Nephron progenitor cell (in vitro differentiated cells): ENCODE measurements at regions not wholly inside any gene's neighbourhood (a gene's known extent, or its start where the extent isn't known, plus 50 kb on each side); places are given as distances from the start of the nearest gene placed in this dataset.
A peak's percentile ranks its signal among the peaks of the same experiment; 100 is the strongest.

ENCODE experiments used
- DNase-seq: peaks from one replicate; pipeline ENCODE4 v3.0.0; 2021
- H3K27ac Mint-ChIP-seq: 2 replicates; pipeline ENCODE4 v1.8.0; 2021; ENCODE audit warnings: mild to moderate bottlenecking, moderate library complexity, mixed read lengths
- H3K27me3 Mint-ChIP-seq: 2 replicates; pipeline ENCODE4 v1.8.0; 2021; ENCODE audit warnings: mild to moderate bottlenecking, low read depth, mixed read lengths; ENCODE audit not compliant: poor library complexity
- H3K36me3 Mint-ChIP-seq: 2 replicates; pipeline ENCODE4 v1.8.0; 2021; ENCODE audit warnings: low read depth, mixed read lengths
- H3K4me1 Mint-ChIP-seq: 2 replicates; pipeline ENCODE4 v1.8.0; 2021; ENCODE audit warnings: mixed read lengths
- H3K4me3 Mint-ChIP-seq: 2 replicates; pipeline ENCODE4 v1.8.0; 2021; ENCODE audit warnings: mild to moderate bottlenecking, moderate library complexity, mixed read lengths
- H3K9me3 Mint-ChIP-seq: 2 replicates; pipeline ENCODE4 v1.8.0; 2021; ENCODE audit warnings: mild to moderate bottlenecking, moderate library complexity, mixed read lengths
- CTCF ChIP-seq: fragments of 200-600 bp; sonication (generic); IDR thresholded peaks from 2 replicates; pipeline ENCODE4 v1.5.0; 2021; ENCODE audit warnings: antibody characterized with exemption

GRCh38 chr1:228968891-228969606 lies 233.8 kb downstream of the RHOU start:
- H3K36me3 Mint-ChIP-seq = no peaks in the 10 kb centered on the region
- peak overlapping the region; percentile 17 for H3K27ac Mint-ChIP-seq
- no peak for DNase-seq
- H3K27me3 Mint-ChIP-seq = peaks cover 3% of the 10 kb centered on the region
- TF ChIP-seq CTCF = no peak
- no peak overlapping the region for H3K4me3 Mint-ChIP-seq
- no peaks in the 10 kb centered on the region for H3K9me3 Mint-ChIP-seq
- H3K4me1 Mint-ChIP-seq = peaks cover 49% of the 10 kb centered on the region

- H3K9me3 Mint-ChIP-seq = no peaks in the 10 kb centered on the region
- no peak for DNase-seq
- H3K36me3 Mint-ChIP-seq = no peaks in the 10 kb centered on the region
- TF ChIP-seq CTCF = no peak
- H3K27ac Mint-ChIP-seq = no peak overlapping the region
- no peak overlapping the region for H3K4me3 Mint-ChIP-seq
- H3K4me1 Mint-ChIP-seq = peaks cover 47% of the 10 kb centered on the region
- H3K27me3 Mint-ChIP-seq = peaks cover 7% of the 10 kb centered on the region
Measured at GRCh38 chr1:228969953-228970800, 234.9 kb downstream of the RHOU start.

- no peak for TF ChIP-seq CTCF
Measured at GRCh38 chr1:228972576-228972975, 237.3 kb downstream of the RHOU start.

GRCh38 chr1:228974273-228974672 lies 239.0 kb downstream of the RHOU start:
- DNase-seq = no peak
- Mint-ChIP-seq H3K9me3 (no peaks in the 10 kb centered on the region), H3K36me3 (no peaks in the 10 kb centered on the region), H3K27me3 (peaks cover 4% of the 10 kb centered on the region), H3K4me1 (peaks cover 54% of the 10 kb centered on the region), H3K4me3 (no peak overlapping the region), H3K27ac (no peak overlapping the region)
- no peak for TF ChIP-seq CTCF

More at GRCh38 chr1:228972576-228972975, 237.3 kb downstream of the RHOU start:
- H3K9me3 Mint-ChIP-seq = no peaks in the 10 kb centered on the region
- peaks cover 4% of the 10 kb centered on the region for H3K27me3 Mint-ChIP-seq
- peak overlapping the region; percentile 57 for H3K27ac Mint-ChIP-seq
- H3K4me1 Mint-ChIP-seq = peaks cover 49% of the 10 kb centered on the region
- H3K4me3 Mint-ChIP-seq = no peak overlapping the region
- no peaks in the 10 kb centered on the region for H3K36me3 Mint-ChIP-seq
- no peak for DNase-seq

- Mint-ChIP-seq H3K9me3 (no peaks in the 10 kb centered on the region), H3K4me1 (peaks cover 59% of the 10 kb centered on the region), H3K27me3 (peaks cover 4% of the 10 kb centered on the region), H3K27ac (no peak overlapping the region), H3K4me3 (no peak overlapping the region), H3K36me3 (no peaks in the 10 kb centered on the region)
- no peak for TF ChIP-seq CTCF
- no peak for DNase-seq
Measured at GRCh38 chr1:228975238-228975907, 240.1 kb downstream of the RHOU start.
